Stimulated activated CD8-positive, alpha-beta memory T cell treated with anti-CD3 and anti-CD28 coated beads, Interleukin-4, amount 100 ng/mL, for 4 hours (primary cell): ENCODE measurements at regions not wholly inside any gene's neighbourhood (a gene's known extent, or its start where the extent isn't known, plus 50 kb on each side); places are given as distances from the start of the nearest gene placed in this dataset.
"Not testable (repeated sequence)": the region's sequence is repeated elsewhere in the genome, so short reads cannot be mapped to it uniquely, and the experiment has no call there.

Experiments
- DNase-seq, 2 donors: peaks; one replicate each; pipeline ENCODE4 v3.0.0-alpha.2; 2020; ENCODE audit warnings: low read depth in 2 of 2, low spot score in 1 of 2

DNA sequence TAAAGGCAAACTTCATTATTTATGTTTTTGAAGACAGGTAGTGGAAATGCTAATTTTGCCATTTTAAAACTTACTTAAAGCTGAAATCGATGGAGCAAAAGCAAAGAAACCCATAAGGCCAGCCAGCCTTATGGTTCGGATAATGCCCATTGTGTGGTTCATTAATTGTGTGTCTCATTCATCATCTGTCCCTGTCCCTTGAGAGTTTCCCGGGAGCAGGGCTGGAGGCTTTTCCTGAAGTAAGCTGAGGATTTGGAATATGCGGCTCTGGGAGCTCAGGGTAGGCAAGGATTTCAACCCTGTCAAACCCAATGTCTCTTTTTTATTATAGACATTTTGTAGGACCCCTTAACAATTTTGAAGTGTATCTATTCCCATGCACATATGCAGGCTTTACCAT lies 790.0 kb upstream of the KIRREL3 start:
- DNase-seq: no peak

DNA sequence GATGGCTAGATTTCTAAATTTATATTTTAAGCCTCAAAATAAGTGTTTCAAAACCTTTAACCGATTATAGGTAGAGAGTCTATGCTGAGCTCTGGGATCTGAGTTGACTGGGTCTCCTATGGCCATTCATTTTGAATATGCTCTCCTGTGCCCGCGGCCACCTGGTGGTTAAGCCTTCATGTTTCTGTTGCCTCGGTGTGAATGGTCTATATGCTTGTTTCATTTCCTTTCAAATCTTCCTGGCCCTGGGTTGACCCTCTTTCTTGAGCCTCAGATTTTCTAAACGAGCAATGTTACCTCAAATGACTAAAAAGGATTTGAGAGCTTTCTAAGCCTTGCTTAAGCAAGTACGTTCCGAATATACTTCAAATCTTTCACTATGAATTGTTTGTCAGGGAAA lies 789.4 kb upstream of the KIRREL3 start:
- DNase-seq: no peak

- DNase-seq: not testable (repeated sequence)
Observed at GRCh38 chr11:127772938-127773337, 772.4 kb upstream of the KIRREL3 start.

DNA sequence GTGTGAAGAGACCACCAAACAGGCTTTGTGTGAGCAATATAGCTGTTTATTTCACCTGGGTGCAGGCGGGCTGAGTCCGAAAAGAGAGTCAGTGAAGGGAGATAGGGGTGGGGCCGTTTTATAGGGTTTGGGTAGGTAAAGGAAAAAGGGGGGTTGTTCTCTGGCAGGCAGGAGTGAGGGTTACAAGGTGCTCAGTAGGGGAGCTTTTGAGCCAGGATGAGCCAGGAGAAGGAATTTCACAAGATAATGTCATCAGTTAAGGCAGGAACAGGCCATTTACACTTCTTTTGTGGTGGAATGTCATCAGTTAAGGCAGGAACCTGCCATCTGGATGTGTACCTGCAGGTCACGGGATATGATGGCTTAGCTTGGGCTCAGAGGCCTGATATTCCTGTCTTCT lies 768.4 kb upstream of the KIRREL3 start:
- DNase-seq: not testable (repeated sequence)

DNA sequence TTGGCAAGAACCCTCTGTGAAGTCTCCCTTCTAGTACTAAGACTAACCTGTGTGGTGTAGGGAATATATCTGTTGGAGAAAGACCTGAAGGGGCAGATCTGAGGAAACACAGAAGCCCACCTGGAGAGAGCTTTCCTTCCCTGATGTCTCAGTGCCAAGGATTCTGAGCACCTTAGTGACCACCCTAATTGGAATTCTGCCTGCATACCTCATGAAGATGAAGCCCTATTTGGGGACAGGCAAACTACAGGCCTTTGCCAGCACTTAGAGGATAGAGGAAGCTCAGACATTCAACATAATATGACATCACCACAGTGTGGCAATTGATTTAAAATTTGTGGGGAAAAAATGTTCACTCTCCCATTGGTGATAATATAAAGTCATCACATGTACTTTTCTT lies 766.2 kb upstream of the KIRREL3 start:
- no peak for DNase-seq

- DNase-seq: no peak
Observed at GRCh38 chr11:127738771-127739286, 738.3 kb upstream of the KIRREL3 start.

- DNase-seq: no peak
Observed at GRCh38 chr11:127737499-127737898, 736.9 kb upstream of the KIRREL3 start.

DNA sequence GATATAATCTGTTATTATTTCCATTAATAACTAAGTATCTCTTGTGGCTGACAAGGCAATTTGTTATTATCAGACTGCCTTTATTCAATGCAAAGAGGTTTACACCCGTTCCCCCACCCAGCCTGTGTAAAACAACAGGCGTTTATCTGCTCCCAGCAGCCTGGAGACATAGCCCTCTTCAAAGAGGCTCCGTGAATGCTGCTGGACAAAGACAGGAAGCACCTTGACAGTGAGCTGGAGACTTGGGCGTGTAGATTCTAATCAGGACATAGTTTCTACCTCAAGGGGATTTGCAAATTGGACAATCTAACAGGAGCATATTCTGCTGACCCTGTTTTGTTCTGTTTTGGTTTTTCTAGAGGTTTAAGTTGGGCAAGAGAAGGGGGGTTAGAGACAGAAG lies 733.0 kb upstream of the KIRREL3 start:
- DNase-seq: no peak

- no peak for DNase-seq
Observed at GRCh38 chr11:127726367-127726766, 725.8 kb upstream of the KIRREL3 start.

- no peak for DNase-seq
Observed at GRCh38 chr11:127723714-127724113, 723.1 kb upstream of the KIRREL3 start.

DNA sequence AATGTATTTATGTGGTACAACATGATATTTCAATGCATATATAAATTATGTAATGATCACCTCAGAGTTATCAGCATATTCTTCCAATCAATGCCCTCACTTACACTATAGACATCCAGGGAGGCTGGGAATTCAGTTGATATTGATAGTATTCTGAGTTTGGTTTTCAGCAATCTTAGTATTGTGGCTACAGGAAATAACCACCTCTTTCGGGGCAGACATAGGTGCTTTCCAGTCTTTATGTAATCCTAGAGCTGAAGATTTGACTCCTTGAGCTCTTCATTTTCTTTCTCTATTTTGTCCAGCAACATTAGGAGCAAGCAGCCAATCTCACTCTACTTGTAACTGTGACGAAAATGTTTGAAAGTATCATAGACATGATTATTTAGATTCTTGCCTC lies 712.7 kb upstream of the KIRREL3 start:
- no peak for DNase-seq

GRCh38 chr11:127711748-127712147 lies 711.2 kb upstream of the KIRREL3 start:
- no peak for DNase-seq

GRCh38 chr11:127710831-127711230 lies 710.3 kb upstream of the KIRREL3 start:
- DNase-seq: no peak

DNA sequence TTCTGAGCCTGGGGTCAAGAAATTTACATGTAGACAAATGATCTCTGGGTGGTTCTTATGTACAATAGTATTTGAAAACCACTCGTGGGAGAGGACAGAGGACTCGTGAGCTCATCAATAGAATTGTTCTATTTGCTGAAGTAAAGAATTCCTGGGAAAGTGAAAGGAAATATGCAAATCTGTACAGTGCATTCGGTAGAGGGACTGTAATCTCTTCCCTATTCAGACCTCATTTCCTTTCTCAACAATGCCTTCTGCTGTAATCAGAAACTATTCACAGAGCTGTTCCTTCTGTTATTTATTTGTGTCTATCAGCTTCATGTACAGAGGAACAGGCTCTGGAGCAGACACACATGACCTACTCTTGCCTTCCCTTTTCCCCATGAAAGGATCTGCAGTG lies 709.4 kb upstream of the KIRREL3 start:
- DNase-seq: no peak

GRCh38 chr11:127693686-127694085 lies 693.1 kb upstream of the KIRREL3 start:
- DNase-seq: no peak

DNA sequence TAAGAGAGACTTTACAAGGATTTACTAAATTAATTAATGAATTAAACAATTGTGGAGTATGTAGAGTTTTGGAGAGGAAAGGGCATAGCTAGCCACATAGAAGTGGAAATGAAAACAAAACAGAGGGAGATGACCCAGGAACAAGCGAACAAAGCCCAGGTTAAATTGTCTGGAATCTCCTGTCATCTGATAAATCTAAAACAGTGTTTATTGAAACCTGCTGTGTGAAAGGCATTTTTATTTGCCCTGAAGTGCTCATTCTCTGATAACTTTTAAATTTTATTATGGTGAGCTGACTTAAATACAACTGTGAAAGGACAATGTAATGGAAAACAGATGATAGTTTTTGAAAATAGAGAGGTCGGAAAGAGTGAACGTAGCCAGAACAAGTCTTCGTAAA lies 682.8 kb upstream of the KIRREL3 start:
- DNase-seq: no peak

- no peak for DNase-seq
Observed at GRCh38 chr11:127679816-127680545, 679.4 kb upstream of the KIRREL3 start.

GRCh38 chr11:127678631-127679030 lies 678.1 kb upstream of the KIRREL3 start:
- DNase-seq: no peak

DNA sequence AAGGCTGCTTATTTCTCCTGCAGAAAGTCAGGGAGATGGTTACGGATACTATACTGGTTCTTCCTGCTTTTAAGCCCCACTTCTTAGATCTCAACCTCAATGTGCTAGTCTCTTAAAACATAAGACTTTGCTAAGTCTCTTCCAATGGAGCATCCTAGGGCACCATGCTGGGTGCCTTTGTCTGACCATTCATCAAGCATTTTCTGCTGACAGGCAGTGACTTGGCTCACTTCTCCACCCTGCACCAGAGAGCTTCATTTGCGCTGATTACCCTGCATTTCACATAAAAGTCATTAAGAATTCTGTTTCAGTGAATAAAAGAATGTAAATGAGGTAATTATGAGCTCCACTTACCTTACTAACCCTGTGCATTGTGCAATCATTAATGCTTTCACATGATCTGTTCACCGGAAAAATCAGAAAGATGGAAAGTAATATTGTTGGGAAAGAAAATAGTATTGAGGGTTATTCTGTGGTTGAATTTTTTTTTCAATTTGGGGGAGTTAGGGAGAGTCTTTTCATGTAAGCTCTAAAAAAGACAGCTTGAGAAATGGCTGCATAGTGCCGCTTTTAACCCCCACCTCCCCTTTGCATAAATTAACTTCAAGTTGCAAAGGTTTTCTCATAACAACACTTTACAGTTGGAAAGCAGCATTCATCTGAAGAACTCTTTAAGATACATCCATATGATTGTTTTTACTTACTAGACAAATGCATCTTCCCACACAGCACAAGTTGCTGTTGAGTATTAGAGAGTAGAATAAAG lies 677.3 kb upstream of the KIRREL3 start:
- no peak for DNase-seq

GRCh38 chr11:127675581-127675980 lies 675.0 kb upstream of the KIRREL3 start:
- DNase-seq: no peak

DNA sequence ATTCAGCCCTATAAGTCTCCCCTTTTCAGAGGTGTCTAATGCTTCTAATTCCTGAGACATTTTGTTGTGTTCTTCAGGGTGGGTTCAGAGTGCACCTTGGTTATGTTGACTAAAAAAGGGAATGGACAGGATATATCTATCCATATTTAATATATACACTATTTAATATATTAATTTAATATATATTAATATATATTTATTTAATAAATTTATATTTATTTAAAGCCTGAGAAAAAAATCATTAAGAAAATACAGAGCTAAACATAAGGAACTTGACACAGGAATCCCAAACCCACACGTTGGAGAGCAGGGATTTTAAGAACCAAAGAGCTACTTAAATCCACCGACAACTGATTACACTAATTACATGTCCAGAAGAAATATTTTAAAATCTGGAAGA lies 674.2 kb upstream of the KIRREL3 start:
- DNase-seq: no peak

DNA sequence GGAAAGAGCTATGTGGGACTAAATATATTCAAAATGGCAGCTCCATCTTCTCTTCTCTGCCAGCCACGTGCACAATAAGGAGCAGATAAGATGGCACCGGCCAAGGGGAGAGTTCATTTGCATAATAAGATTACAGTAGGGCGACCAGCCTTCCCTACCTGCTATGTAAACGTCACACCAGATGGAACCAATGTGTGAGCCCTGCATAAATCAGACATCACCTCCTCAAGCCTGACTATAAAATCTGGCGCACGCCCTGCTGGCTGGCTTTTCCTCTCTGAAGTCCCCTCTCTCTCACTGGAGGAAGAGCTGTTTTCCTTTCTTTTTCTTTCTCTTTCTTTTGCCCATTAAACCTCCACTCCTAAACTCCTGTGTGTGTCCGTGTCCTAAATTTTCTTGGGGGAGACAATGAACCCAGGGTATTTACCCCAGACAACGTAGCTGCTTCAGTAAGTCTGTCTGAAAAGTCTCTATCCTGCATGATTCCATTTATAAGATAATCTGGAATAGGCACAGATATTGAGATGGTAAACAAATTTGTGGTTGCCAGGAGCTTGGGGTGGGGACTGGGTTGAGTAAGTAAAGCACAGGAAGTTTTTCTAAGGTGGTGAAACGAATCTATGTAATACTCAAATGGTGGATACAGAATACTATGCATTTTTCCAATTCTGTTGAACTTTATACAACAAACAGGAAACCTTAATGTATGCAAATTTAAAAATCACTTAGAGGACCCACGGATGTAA lies 670.0 kb upstream of the KIRREL3 start:
- DNase-seq: no peak
